Panc1 (cell line): ENCODE measurements at regions not wholly inside any gene's neighbourhood (a gene's known extent, or its start where the extent isn't known, plus 50 kb on each side); places are given as distances from the start of the nearest gene placed in this dataset.

ENCODE experiments used
- ATAC-seq: fragments of 200-7000 bp; cut with Tn5 transposase; 2 replicates; pipeline ENCODE4 v1.9.1; 2020; ENCODE audit warnings: mild to moderate bottlenecking, moderate library complexity
- BruUV-seq: library from RNA; stranded (reverse); fragments of 400-500 nt; replicated peaks from 2 replicates; lab custom pipeline; 2021; lab: Mats Ljungman, UMichigan
- CTCF ChIA-PET: fragments of 300-600 bp; sonication (Branson Sonifier 250); formaldehyde crosslinking; loops from one replicate; lab custom pipeline; 2022; ENCODE audit warnings: antibody characterized with exemption; lab: Charles Lee
- POLR2A ChIA-PET: fragments of 300-600 bp; sonication (Branson Sonifier 250); formaldehyde crosslinking; loops from one replicate; lab custom pipeline; 2022; ENCODE audit warnings: antibody characterized with exemption; lab: Charles Lee
- DNase-seq: peaks from one replicate; pipeline ENCODE4 v3.0.0-alpha.2; 2010; ENCODE audit warnings: low read depth, low spot score
- H3K27ac ChIP-seq: 2 replicates; pipeline ENCODE4 v1.5.1; 2011; ENCODE audit warnings: mild to moderate bottlenecking, low read length, inconsistent platforms
- H3K27me3 ChIP-seq: fragments of 200-500 bp; sonication (Bioruptor generic); 2 replicates; pipeline ENCODE4 v1.6.0; 2014; ENCODE audit warnings: low read length, inconsistent platforms; ENCODE audit not compliant: control insufficient read depth, insufficient read depth
- H3K36me3 ChIP-seq: fragments of 200-500 bp; sonication (Bioruptor generic); 2 replicates; pipeline ENCODE4 v1.5.1; 2014; ENCODE audit warnings: inconsistent platforms, mild to moderate bottlenecking, low read length, moderate library complexity; ENCODE audit not compliant: control insufficient read depth, insufficient read depth
- H3K4me1 ChIP-seq: 2 replicates; pipeline ENCODE4 v1.5.1; 2011; ENCODE audit warnings: inconsistent platforms, mild to moderate bottlenecking, low read length, moderate library complexity; ENCODE audit not compliant: control insufficient read depth, insufficient read depth
- H3K4me3 ChIP-seq, 2 experiments: 2 replicates each; pipeline ENCODE4 v1.5.1; 2011 to 2012; ENCODE audit warnings: low read depth in 2 of 2, low read length in 2 of 2, mild to moderate bottlenecking in 2 of 2, inconsistent platforms in 1 of 2, moderate library complexity in 1 of 2
- H3K9me3 ChIP-seq: fragments of 200-500 bp; sonication (Bioruptor generic); 2 replicates; pipeline ENCODE4 v1.5.1; 2014; ENCODE audit warnings: low read depth, mild to moderate bottlenecking, inconsistent platforms, low read length, moderate library complexity; ENCODE audit not compliant: control insufficient read depth, insufficient read depth
- CTCF ChIP-seq: fragments of 450-650 bp; IDR thresholded peaks from 2 replicates; pipeline ENCODE4 v1.5.1; 2017; ENCODE audit warnings: mild to moderate bottlenecking
- POLR2AphosphoS5 ChIP-seq: IDR thresholded peaks from 2 replicates; pipeline ENCODE4 v1.6.1; 2012; ENCODE audit warnings: mild to moderate bottlenecking, low read depth, low read length, moderate library complexity
- REST ChIP-seq, 2 experiments: IDR thresholded peaks; 2 replicates each; pipeline ENCODE4 v1.6.1; 2011 to 2012; ENCODE audit warnings: low read depth in 2 of 2, control low read depth in 1 of 2, low read length in 1 of 2, mild to moderate bottlenecking in 1 of 2, moderate library complexity in 1 of 2; ENCODE audit not compliant: insufficient read depth in 1 of 2
- SIN3A ChIP-seq: IDR thresholded peaks from 2 replicates; pipeline ENCODE4 v1.6.1; 2012; ENCODE audit warnings: low read depth, mild to moderate bottlenecking, low read length, moderate library complexity, borderline replicate concordance; ENCODE audit not compliant: insufficient read depth
- TCF7L2 ChIP-seq: IDR thresholded peaks from 2 replicates; pipeline ENCODE4 v1.6.1; 2011; ENCODE audit warnings: mild to moderate bottlenecking, low read depth, low read length, inconsistent platforms
- in situ Hi-C: cut with HindIII; loops from 2 replicates; pipeline ENCODE4 v1.10.0; 2016; ENCODE audit warnings: low sequenced_read_pairs, low pct_unique_long_range_greater_than_20kb
- intact Hi-C: fragments of 100-400 bp; cut with micrococcal nuclease; formaldehyde crosslinking; loops from one replicate; pipeline ENCODE4 v1.10.0; 2022; ENCODE audit not compliant: unreplicated experiment

GRCh38 chr1:38611664-38612211 lies 247.8 kb downstream of the RRAGC start:
- H3K4me3 ChIP-seq = no peak overlapping the region
- BruUV-seq = no TSS peak
- intact Hi-C loops (no loop called here), in situ Hi-C loops (no loop called here)
- ChIA-PET POLR2A (interaction anchor here (0.6 kb wide), 2 partner anchors 11 to 23 kb away, joined by 3 read pairs; no protein-coding TSS in a partner anchor), CTCF (no interaction called here)
- TF ChIP-seq POLR2AphosphoS5 (no peak), CTCF (no peak), REST (IDR thresholded peaks at IDR 0.05; ENCODE audit: insufficient read depth in 1 of 2, low read depth in 2 of 2, low read length in 1 of 2) (no peak), TCF7L2 (no peak), SIN3A (no peak)
- DNase-seq (no peak), ATAC-seq (no peak)
- H3K27me3 ChIP-seq = peaks cover 3% of the 10 kb centered on the region; the same call in 1 of the 2 replicates
- no peak overlapping the region for H3K27ac ChIP-seq
- no peaks in the 10 kb centered on the region for H3K36me3 ChIP-seq
- H3K4me1 ChIP-seq = no peaks in the 10 kb centered on the region
- H3K9me3 ChIP-seq = no peaks in the 10 kb centered on the region

- no TSS peak for BruUV-seq
These were observed 250.2 kb downstream of the RRAGC start for GRCh38 chr1:38609166-38610025.

More at GRCh38 chr1:38609166-38610025, 250.2 kb downstream of the RRAGC start:
- POLR2A ChIA-PET = no interaction called here
- CTCF ChIA-PET = interaction anchor here (0.6 kb wide), 1 partner anchor 998 kb away, joined by 17 read pairs; no protein-coding TSS in a partner anchor
- no peak for DNase-seq
- Histone ChIP-seq H3K9me3 (no peaks in the 10 kb centered on the region), H3K27ac (no peak overlapping the region), H3K36me3 (no peaks in the 10 kb centered on the region), H3K4me3 (no peak overlapping the region), H3K4me1 (no peaks in the 10 kb centered on the region), H3K27me3 (peaks cover 3% of the 10 kb centered on the region; the same call in 1 of the 2 replicates)
- no peak for TF ChIP-seq TCF7L2
- no peak for TF ChIP-seq CTCF
- no peak for TF ChIP-seq REST (IDR thresholded peaks at IDR 0.05; ENCODE audit: insufficient read depth in 1 of 2, low read depth in 2 of 2, low read length in 1 of 2)
- intact Hi-C loops = no loop called here
- ATAC-seq = no peak
- in situ Hi-C loops = no loop called here
